ENCODE measurements at regions not wholly inside any gene's neighbourhood (a gene's known extent, or its start where the extent isn't known, plus 50 kb on each side); places are given as distances from the start of the nearest gene placed in this dataset.

DNA sequence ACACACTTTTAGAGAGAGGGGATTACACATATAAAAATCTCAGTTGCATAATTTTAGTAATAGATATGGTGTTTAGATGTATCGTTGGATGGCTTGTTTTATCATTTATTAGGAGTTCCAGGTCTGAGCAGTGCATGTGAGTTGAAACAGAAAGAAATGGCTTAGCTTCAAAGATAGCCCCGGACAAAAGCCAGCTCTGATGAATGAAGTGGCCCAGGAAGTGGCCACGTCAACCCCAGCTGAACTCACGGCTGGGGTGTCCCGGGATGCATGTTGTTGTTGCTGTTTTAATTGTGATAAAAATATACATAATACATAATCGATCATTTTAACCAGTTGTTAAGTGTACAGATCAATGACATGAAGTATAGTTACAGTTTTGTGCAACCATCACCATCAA is 1513.6 kb downstream of the BRD1 start:
- Histone ChIP-seq H3K9ac (ENCODE audit: low read length) (no peak overlapping the region), H3K4me3 (ENCODE audit: low read length) (no peak overlapping the region), H3K27me3 (ENCODE audit: low read length) (0 out of 2 replicates have a peak, but pooled peaks cover 4% of the 10 kb centered on the region), H3K4me2 (ENCODE audit: low read depth, low read length, poor library complexity, severe bottlenecking) (no peak overlapping the region), H3K4me1 (ENCODE audit: low read length) (no peaks in the 10 kb centered on the region), H4K20me1 (ENCODE audit: insufficient read depth, low read depth, low read length) (no peaks in the 10 kb centered on the region), H3K36me3 (ENCODE audit: insufficient read depth, low read length) (no peaks in the 10 kb centered on the region), H3K27ac (ENCODE audit: low read length) (no peak overlapping the region), H2AFZ (ENCODE audit: low read length) (no peak overlapping the region), H3K79me2 (ENCODE audit: low read length) (no peaks in the 10 kb centered on the region), H3K9me3 (ENCODE audit: low read length) (0 out of 2 replicates have a peak, but pooled peaks cover 3% of the 10 kb centered on the region), H3K9me2 (replicated peaks; ENCODE audit: insufficient read depth, low read length) (no peaks in the 10 kb centered on the region)
- no peak for DNase-seq

DNA sequence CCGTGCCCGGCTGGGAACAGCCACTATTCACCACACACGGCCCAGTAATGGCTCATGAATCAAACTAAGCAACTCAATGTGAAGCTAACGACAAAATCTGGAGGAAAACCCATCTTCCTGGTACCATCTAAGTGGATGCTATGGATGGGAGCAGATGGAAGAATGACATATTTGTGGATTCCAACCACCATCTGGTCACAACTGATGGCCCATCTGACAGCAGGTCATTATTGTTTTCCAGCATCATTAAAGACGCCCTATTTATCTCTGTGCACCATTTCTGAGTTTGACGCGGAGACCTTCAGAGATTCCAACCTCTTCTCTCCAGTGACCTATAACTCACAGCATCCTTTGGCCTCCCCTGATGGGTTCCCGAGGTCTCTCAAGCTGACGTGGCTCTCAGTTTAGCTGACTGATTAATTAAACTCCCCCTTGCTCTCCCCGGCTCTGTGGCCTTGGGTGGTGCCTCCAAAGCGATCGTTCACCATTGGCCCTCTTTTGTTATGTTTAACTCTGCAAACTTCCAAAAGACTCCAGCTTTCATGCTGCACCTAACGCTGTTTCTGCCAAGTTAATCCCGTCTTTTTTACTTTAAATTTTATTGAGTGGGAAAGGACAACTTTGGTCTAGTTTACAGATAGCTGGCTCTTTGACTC is 1514.4 kb downstream of the BRD1 start:
- Histone ChIP-seq H3K36me3 (ENCODE audit: insufficient read depth, low read length) (no peaks in the 10 kb centered on the region), H3K79me2 (ENCODE audit: low read length) (no peaks in the 10 kb centered on the region), H3K9me3 (ENCODE audit: low read length) (0 out of 2 replicates have a peak, but pooled peaks cover 3% of the 10 kb centered on the region), H3K9ac (ENCODE audit: low read length) (no peak overlapping the region), H3K4me3 (ENCODE audit: low read length) (no peak overlapping the region), H3K9me2 (replicated peaks; ENCODE audit: insufficient read depth, low read length) (no peaks in the 10 kb centered on the region), H4K20me1 (ENCODE audit: insufficient read depth, low read depth, low read length) (no peaks in the 10 kb centered on the region), H3K4me2 (ENCODE audit: low read depth, low read length, poor library complexity, severe bottlenecking) (no peak overlapping the region), H3K27ac (ENCODE audit: low read length) (no peak overlapping the region), H3K27me3 (ENCODE audit: low read length) (0 out of 2 replicates have a peak, but pooled peaks cover 4% of the 10 kb centered on the region), H3K4me1 (ENCODE audit: low read length) (no peaks in the 10 kb centered on the region), H2AFZ (ENCODE audit: low read length) (no peak overlapping the region)
- DNase-seq = no peak

DNA sequence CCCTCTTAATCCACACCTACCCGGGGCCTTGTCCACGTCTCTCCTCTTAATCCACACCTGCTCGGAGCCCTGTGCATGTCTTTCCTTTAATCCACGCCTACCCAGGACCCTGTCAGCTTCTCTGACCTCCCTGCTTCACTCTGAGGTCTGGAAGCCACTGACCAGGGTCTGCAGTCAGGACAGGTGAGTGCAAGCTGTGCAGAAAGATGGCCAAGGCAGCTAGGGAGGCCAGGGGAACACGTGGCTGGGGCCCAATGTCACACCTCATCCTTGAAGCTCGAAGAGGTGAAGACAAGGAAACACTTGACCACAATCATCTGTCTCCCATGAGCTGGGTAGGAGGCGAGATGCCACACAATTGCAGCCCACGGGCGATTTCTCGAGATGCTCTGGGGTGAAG is 1516.9 kb downstream of the BRD1 start:
- no peak for DNase-seq
- H3K79me2 ChIP-seq (ENCODE audit: low read length) = no peaks in the 10 kb centered on the region
- 0 out of 2 replicates have a peak, but pooled peaks cover 4% of the 10 kb centered on the region for H3K27me3 ChIP-seq (ENCODE audit: low read length)
- no peak overlapping the region for H3K4me3 ChIP-seq (ENCODE audit: low read length)
- no peak overlapping the region for H3K27ac ChIP-seq (ENCODE audit: low read length)
- no peaks in the 10 kb centered on the region for H4K20me1 ChIP-seq (ENCODE audit: insufficient read depth, low read depth, low read length)
- H3K9me3 ChIP-seq (ENCODE audit: low read length) = 0 out of 2 replicates have a peak, but pooled peaks cover 3% of the 10 kb centered on the region
- H2AFZ ChIP-seq (ENCODE audit: low read length) = no peak overlapping the region
- no peak overlapping the region for H3K4me2 ChIP-seq (ENCODE audit: low read depth, low read length, poor library complexity, severe bottlenecking)
- no peaks in the 10 kb centered on the region for H3K36me3 ChIP-seq (ENCODE audit: insufficient read depth, low read length)
- no peaks in the 10 kb centered on the region for H3K4me1 ChIP-seq (ENCODE audit: low read length)
- H3K9ac ChIP-seq (ENCODE audit: low read length) = no peak overlapping the region
- no peaks in the 10 kb centered on the region for H3K9me2 ChIP-seq (replicated peaks; ENCODE audit: insufficient read depth, low read length)

DNA sequence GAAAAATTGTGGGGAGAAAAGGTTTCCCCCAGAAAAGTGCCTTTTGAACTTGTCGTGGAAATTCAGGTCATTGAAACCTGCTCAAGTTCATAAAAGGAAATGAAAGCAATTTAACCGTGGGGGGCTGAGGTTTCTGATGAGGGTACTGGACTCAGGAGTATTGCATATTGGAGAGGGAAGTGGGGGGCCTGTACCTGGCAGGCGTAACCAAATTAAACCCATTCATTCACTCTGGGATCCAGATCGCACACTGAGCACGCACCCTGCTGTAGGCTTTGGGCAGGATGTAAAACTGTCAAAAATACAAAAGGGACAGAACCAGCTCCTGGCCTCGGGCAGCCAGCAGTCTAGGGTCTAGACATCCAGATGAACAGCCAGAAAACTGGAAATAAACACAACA is 1517.4 kb downstream of the BRD1 start:
- Histone ChIP-seq H3K36me3 (ENCODE audit: insufficient read depth, low read length) (no peaks in the 10 kb centered on the region), H3K4me2 (ENCODE audit: low read depth, low read length, poor library complexity, severe bottlenecking) (no peak overlapping the region), H3K9me3 (ENCODE audit: low read length) (0 out of 2 replicates have a peak, but pooled peaks cover 3% of the 10 kb centered on the region), H3K4me1 (ENCODE audit: low read length) (no peaks in the 10 kb centered on the region), H3K9me2 (replicated peaks; ENCODE audit: insufficient read depth, low read length) (no peaks in the 10 kb centered on the region), H3K79me2 (ENCODE audit: low read length) (no peaks in the 10 kb centered on the region), H2AFZ (ENCODE audit: low read length) (no peak overlapping the region), H4K20me1 (ENCODE audit: insufficient read depth, low read depth, low read length) (no peaks in the 10 kb centered on the region), H3K4me3 (ENCODE audit: low read length) (no peak overlapping the region), H3K27ac (ENCODE audit: low read length) (no peak overlapping the region), H3K9ac (ENCODE audit: low read length) (no peak overlapping the region), H3K27me3 (ENCODE audit: low read length) (0 out of 2 replicates have a peak, but pooled peaks cover 4% of the 10 kb centered on the region)
- no peak for DNase-seq

DNA sequence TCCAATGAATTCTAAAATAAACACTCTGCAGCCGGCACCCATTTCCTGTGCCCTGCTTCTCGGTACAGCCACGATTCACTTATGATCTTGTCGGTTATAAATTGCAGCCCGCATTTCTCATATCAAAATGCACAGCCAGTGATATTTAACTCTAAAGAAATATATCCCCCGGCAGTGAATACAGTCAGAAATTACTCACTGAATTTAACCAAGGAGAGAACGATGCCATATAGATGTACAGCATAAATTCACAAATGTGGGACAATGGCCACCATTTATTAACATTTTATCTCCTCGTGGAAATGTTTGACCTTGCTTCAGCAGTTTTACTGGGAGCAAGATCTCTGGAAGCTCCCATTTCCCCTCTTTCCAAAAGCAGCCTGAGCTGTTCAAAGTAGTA is 1517.8 kb downstream of the BRD1 start:
- Histone ChIP-seq H3K9me3 (ENCODE audit: low read length) (0 out of 2 replicates have a peak, but pooled peaks cover 3% of the 10 kb centered on the region), H3K79me2 (ENCODE audit: low read length) (no peaks in the 10 kb centered on the region), H3K9ac (ENCODE audit: low read length) (no peak overlapping the region), H3K4me2 (ENCODE audit: low read depth, low read length, poor library complexity, severe bottlenecking) (no peak overlapping the region), H2AFZ (ENCODE audit: low read length) (no peak overlapping the region), H3K9me2 (replicated peaks; ENCODE audit: insufficient read depth, low read length) (no peaks in the 10 kb centered on the region), H3K27me3 (ENCODE audit: low read length) (0 out of 2 replicates have a peak, but pooled peaks cover 4% of the 10 kb centered on the region), H3K36me3 (ENCODE audit: insufficient read depth, low read length) (no peaks in the 10 kb centered on the region), H3K4me1 (ENCODE audit: low read length) (no peaks in the 10 kb centered on the region), H3K4me3 (ENCODE audit: low read length) (no peak overlapping the region), H3K27ac (ENCODE audit: low read length) (no peak overlapping the region), H4K20me1 (ENCODE audit: insufficient read depth, low read depth, low read length) (no peaks in the 10 kb centered on the region)
- no peak for DNase-seq

DNA sequence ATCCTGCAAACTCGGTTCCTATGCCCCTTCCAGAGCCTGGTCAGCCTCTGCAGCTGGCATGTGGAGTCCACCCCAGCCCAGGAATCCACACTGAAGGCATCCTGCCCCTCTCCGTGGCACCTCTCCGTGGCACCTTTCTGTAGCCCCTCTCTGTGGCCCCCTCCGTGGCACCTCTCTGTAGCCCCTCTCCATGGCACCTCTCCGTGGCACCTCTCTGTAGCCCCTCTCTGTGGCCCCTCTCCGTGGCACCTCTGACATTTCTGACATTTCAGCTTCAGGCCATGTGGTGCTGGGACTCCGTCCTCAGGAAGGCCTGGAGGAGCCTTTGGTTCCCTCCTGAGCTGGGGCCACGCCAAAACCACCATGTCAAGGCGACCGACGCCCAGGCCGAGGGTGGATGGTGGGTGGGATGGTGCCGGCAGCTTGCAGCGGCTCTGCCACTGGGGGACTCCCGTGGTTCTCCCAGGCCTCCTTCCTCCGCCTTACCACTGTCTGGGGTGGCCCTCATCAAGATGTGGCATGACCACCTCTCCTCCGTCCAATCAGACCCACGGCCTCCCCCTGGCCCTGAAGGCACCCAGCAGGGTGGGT is 1518.5 kb downstream of the BRD1 start:
- H3K4me3 ChIP-seq (ENCODE audit: low read length) = no peak overlapping the region
- no peak overlapping the region for H2AFZ ChIP-seq (ENCODE audit: low read length)
- H3K9me3 ChIP-seq (ENCODE audit: low read length) = 0 out of 2 replicates have a peak, but pooled peaks cover 3% of the 10 kb centered on the region
- 0 out of 2 replicates have a peak, but pooled peaks cover 4% of the 10 kb centered on the region for H3K27me3 ChIP-seq (ENCODE audit: low read length)
- H3K27ac ChIP-seq (ENCODE audit: low read length) = no peak overlapping the region
- no peak overlapping the region for H3K4me2 ChIP-seq (ENCODE audit: low read depth, low read length, poor library complexity, severe bottlenecking)
- no peaks in the 10 kb centered on the region for H4K20me1 ChIP-seq (ENCODE audit: insufficient read depth, low read depth, low read length)
- H3K36me3 ChIP-seq (ENCODE audit: insufficient read depth, low read length) = no peaks in the 10 kb centered on the region
- no peaks in the 10 kb centered on the region for H3K4me1 ChIP-seq (ENCODE audit: low read length)
- H3K9ac ChIP-seq (ENCODE audit: low read length) = no peak overlapping the region
- no peaks in the 10 kb centered on the region for H3K9me2 ChIP-seq (replicated peaks; ENCODE audit: insufficient read depth, low read length)
- no peaks in the 10 kb centered on the region for H3K79me2 ChIP-seq (ENCODE audit: low read length)
- no peak for DNase-seq

DNA sequence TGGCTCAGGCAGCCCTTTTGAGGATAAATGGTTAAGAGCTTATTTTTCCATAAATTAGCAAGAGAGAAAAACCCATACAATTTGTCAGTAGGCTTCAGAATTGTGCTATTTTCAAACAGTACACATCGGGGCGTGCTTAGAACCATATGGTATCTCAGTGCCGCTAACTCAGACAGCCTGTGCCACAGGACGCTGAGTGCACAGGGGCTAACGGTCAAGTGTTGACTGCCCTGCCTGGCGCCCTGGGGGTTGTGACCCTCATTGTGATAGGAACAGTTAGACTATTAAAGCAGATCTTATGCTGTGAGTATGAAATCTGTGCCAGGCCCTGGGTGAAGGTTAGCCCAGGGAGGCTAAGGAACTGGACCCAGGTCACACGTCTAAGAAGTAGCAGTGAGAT is 1519.7 kb downstream of the BRD1 start:
- Histone ChIP-seq H3K27me3 (ENCODE audit: low read length) (0 out of 2 replicates have a peak, but pooled peaks cover 3% of the 10 kb centered on the region), H3K4me2 (ENCODE audit: low read depth, low read length, poor library complexity, severe bottlenecking) (no peak overlapping the region), H3K36me3 (ENCODE audit: insufficient read depth, low read length) (no peaks in the 10 kb centered on the region), H3K4me1 (ENCODE audit: low read length) (no peaks in the 10 kb centered on the region), H4K20me1 (ENCODE audit: insufficient read depth, low read depth, low read length) (no peaks in the 10 kb centered on the region), H3K9me2 (replicated peaks; ENCODE audit: insufficient read depth, low read length) (no peaks in the 10 kb centered on the region), H3K4me3 (ENCODE audit: low read length) (no peak overlapping the region), H3K9me3 (ENCODE audit: low read length) (0 out of 2 replicates have a peak, but pooled peaks cover 3% of the 10 kb centered on the region), H3K79me2 (ENCODE audit: low read length) (no peaks in the 10 kb centered on the region), H3K9ac (ENCODE audit: low read length) (no peak overlapping the region), H3K27ac (ENCODE audit: low read length) (no peak overlapping the region), H2AFZ (ENCODE audit: low read length) (no peak overlapping the region)
- no peak for DNase-seq

DNA sequence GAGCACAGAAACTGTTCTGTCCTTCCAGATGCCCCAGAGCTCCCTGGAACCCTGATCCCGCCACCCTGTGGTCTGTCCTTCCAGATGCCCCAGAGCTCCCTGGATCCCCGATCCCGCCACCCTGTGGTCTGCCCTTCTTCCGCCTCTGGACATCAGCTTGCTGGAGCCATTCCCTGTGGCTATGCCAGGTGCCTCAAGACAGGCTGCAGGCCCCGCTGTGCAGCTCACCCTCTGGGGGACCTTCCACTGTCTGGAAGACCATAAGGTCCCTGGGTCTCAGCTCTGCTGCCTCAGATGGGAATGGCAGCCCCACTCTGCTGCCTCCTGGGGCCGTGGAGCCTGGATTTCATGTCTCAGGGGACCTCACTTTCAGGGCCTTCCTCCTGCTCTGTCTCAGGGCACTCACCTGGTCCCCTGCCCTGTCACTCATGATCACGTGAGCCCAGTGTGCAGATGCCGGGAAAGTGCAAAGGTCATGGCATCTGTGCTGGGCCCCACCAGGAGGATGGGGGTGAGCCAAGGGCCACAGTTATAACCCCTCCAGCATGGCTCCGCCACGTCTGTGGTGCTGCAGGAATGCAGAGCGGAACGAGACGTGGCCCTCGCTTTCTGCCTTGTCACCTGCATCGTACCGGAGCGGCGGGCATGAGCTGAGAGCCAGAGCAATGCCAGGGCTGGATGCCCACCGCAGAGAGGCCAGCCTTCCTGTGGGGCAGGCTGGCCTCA is 1520.7 kb downstream of the BRD1 start:
- H3K9me2 ChIP-seq (replicated peaks; ENCODE audit: insufficient read depth, low read length) = no peaks in the 10 kb centered on the region
- no peak overlapping the region for H3K27ac ChIP-seq (ENCODE audit: low read length)
- H3K4me3 ChIP-seq (ENCODE audit: low read length) = no peak overlapping the region
- no peaks in the 10 kb centered on the region for H4K20me1 ChIP-seq (ENCODE audit: insufficient read depth, low read depth, low read length)
- no peaks in the 10 kb centered on the region for H3K4me1 ChIP-seq (ENCODE audit: low read length)
- no peaks in the 10 kb centered on the region for H3K27me3 ChIP-seq (ENCODE audit: low read length)
- H3K4me2 ChIP-seq (ENCODE audit: low read depth, low read length, poor library complexity, severe bottlenecking) = no peak overlapping the region
- 0 out of 2 replicates have a peak, but pooled peaks cover 2% of the 10 kb centered on the region for H3K9me3 ChIP-seq (ENCODE audit: low read length)
- H2AFZ ChIP-seq (ENCODE audit: low read length) = no peak overlapping the region
- H3K36me3 ChIP-seq (ENCODE audit: insufficient read depth, low read length) = no peaks in the 10 kb centered on the region
- DNase-seq = no peak
- no peaks in the 10 kb centered on the region for H3K79me2 ChIP-seq (ENCODE audit: low read length)
- H3K9ac ChIP-seq (ENCODE audit: low read length) = no peak overlapping the region

Data from Karpas-422 (cell line).